ENCODE measurements at regions not wholly inside any gene's neighbourhood (a gene's known extent, or its start where the extent isn't known, plus 50 kb on each side); places are given as distances from the start of the nearest gene placed in this dataset.
"Not testable (repeated sequence)": the region's sequence is repeated elsewhere in the genome, so short reads cannot be mapped to it uniquely, and the experiment has no call there.

DNA sequence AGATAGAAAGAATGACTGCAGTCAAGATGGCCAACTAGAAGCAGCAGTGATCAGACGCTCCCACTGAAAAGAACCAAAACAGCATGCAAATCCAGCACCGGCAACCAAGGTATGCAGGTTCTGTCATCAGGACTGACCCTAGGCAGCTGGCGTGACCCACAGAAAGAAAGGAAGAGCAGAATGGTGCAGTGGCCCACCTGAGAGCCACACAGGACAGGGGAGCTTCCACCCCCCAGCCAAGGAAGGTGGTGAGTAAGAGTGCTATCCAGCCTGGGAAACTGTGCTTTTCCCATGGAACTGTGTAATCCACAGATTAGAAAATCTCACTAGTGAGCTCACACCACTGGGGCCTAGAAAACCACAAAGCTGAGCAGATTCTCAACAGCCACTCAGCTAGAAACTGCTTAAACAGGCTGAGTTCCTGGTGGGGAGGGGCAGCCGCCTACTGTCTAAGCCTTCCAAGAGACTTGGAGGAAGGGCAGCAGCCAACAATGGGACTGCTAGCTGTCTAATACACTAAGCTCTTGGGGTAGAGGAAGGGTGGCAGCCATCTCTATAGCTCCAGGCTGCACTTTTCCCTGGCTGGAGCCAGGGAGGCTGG is 127.9 kb downstream of the EVA1A start:
- no peak for DNase-seq

DNA sequence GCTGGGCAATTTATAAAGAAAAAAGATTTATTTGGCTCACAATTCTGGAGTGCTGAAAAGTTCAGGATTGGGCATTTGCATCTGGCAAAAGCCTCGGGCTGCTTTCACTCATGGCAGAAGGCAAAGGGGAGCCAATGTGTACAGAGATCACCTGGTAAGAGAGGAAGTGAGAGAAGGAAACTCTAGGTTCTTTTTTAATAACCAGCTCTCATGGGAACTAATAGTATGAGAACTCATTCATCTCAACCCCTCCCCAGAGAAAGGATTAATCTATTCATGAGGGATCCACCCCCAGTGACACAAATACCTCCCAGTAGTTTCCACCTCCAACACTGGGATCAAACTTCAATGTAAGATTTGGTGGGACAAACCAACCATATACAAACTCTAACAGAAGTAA is 129.0 kb downstream of the EVA1A start:
- DNase-seq = no peak

DNA sequence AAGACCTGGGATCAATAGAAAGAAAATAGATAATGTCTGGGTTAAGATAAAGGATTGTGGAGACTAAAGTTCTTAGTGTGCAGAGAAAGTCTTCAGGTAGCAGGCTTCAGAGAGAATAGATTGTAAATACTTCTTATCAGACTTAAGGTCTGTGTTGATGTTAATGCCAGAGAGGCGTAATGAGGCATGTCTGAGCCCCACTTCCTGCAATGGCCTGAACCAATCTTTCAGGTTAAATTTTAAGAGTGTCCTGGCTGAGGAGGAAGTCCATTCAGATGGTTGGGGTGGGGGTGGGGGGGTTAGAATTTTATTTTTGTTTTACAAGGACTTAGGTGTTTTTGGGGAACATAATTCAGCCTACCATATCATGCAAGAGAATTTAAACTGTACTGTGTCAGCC is 129.5 kb downstream of the EVA1A start:
- no peak for DNase-seq

DNA sequence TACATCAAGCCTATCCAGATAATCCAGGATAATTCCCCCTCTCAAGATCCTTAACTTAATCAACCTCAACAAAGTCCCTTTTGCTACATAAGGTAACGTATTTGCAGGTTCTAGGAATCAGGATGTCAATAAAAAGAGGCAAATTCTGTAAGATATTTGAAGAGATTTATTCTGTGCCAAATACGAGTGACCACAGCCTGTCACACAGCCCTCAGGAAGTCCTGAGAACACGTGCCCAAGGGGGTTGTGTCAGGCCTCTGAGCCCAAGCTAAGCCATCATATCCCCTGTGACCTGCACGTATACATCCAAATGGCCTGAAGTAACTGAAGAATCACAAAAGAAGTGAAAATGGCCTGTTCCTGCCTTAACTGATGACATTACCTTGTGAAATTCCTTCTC is 130.3 kb downstream of the EVA1A start:
- not testable (repeated sequence) for DNase-seq

DNA sequence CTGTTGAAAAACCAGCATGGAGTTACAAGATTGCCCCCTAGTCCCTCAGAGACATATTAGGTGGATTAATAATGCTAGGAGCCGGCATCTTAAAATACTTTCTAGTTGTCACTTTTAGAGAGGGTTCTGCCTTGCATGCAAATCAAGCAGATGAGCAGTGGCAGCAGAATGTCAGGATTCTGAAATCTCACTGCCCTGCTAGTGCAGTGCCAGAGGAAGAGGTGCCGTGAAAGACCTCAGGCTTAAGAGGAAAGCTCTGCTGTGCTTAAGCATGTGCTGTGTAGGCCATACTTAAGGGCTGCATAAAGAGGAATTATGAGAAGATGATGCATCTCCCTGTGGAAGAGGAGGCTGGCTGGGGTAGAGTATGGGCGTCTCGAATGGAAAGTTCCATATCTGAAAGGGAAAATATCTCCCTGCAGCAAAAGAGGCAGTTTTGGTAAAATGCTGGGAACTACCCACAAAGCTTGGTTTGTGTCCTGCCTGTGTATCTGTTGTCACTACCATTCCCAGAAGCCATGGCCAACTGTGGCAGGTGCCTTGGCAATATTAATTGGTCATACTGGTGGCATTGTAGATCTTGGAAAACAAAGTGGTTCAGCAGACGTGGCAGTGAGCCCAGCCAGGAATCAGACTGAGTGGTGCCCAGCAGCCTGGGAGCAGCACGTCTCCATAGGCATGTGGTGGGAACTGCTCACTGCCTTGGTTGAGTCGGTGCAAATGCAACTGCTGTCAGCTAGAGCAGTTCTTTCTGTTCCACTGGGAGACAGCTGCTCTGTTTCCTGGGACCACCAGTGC is 131.9 kb downstream of the EVA1A start:
- DNase-seq = no peak

DNA sequence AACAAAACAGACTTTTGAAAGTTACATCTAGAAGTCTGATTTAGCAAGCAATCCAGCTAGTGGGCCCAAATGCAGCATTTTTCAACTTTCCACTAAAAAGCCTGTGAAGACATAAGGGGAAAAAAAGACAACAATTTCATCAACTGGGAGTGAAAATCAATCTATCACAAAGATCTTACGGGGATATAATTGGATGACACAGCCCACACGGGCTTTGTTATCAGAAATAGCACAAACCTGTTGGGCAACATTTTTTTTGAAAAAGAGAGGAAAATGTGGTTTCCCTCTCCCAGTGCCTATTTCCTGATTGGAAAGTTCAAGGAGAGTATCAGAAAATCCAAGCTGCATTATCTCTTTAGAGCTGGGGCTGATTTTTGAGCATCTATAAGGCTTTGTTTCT is 132.7 kb downstream of the EVA1A start:
- DNase-seq = no peak

DNA sequence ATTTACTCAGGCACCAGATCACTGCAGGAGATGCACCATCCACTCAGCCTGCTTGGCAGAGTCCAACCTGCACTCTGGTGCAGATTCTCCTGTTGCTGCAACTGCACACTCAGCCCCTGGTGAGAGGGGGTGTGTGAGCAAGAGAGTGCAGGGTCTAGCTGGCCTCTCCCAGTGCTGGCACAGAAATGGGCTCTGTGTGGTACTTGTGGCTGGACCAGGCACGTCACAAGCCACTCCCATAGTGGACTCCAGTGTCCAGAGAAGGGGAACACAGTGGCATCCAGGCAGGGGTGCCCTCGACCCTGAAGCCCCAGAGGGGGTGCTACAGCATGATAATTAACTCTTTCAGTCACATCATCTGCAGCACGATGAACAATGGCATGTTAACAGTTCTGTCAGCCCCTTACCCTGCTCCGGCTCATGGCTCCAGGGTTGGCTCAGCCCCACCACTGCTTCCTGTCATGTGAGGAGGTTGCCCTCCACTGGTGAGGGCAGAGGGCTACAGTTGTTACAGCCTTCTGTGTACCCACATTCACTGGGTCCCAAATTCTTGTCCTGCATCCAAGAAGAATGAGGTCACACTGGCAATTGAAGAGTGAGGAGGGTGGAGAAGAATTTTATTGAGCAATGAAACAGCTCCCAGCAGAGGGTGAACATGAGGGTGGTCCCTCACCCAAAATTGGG is 135.7 kb downstream of the EVA1A start:
- DNase-seq = no peak

DNA sequence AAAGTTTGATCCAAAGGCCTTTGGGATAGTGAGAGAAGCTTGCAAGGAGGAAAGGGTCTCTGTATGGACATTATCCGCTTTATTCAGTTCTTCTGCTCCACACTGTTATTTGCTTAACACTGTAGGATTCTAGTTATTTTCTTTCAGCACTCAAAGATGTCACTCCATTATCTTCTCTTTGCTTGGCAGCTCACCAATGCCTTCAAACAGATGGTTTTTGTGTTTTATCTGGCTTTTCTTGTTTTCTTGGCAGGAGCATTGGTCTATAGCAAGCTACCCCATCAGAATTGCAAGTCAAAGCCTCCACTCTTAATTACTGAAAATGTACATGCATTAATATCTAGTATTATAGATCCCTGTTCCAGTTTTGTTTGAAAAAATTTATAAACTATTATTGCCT is 138.8 kb downstream of the EVA1A start:
- no peak for DNase-seq

DNA sequence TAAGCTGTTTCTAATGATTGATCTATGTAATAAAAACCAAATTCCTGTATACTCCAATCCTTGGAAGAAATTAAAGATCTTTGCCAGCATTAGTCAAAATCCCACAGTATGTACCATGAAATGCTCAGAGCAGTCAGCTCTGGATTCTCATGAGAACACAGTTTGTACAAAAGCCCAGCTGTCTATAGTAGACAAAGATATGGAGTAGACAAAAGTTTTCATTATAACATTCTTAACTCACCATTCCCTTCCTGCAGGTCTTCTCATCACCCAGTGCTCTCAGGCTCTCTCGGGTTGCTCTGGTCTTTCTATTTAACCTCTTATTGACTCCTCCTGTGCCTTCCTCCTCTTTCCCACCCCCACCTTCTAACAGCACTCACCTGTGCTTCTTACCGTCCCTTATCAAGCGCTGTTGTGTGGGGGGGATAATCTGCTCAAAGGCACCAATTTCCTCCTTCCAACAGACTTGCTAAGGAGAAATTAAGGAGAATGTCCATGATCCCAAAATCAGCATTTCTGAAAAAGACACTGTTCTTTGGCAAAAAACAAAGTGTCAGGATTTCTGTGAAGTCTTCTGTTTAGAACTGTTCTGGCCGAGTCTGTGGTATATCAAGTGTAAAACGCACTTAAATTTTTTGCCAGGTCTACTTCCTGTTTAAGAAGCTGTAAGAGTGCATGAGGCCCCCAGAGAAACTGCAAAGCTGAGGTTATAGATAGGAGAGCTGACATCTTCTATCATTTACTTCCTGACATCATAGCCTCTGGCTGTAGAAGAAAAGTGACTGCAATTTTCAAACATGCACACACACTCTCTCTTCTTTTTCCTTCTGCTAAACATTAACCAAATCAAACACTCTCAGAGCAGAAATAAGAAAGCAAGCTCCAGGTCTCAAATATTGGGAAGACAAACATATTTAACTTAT is 144.1 kb downstream of the EVA1A start:
- DNase-seq = peak; percentile 1 to 10

DNA sequence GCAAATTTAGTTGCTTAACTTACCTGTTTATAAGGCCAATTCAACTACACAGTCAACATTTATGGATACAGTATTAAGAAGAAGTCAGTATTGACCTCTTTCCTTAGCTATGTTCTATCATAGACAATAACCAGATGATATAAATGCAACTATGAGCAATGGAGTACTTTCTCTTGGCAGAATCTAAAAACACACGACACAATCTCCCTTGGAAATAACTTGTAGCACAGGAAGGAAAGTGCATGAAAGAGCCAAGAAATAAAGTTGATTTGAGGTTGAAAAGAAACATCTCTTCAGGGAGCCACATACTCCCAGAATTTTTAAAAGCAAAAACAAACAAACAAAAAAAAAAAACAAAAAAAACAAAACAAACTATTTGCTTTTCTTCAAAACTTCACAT is 145.0 kb downstream of the EVA1A start:
- no peak for DNase-seq

DNA sequence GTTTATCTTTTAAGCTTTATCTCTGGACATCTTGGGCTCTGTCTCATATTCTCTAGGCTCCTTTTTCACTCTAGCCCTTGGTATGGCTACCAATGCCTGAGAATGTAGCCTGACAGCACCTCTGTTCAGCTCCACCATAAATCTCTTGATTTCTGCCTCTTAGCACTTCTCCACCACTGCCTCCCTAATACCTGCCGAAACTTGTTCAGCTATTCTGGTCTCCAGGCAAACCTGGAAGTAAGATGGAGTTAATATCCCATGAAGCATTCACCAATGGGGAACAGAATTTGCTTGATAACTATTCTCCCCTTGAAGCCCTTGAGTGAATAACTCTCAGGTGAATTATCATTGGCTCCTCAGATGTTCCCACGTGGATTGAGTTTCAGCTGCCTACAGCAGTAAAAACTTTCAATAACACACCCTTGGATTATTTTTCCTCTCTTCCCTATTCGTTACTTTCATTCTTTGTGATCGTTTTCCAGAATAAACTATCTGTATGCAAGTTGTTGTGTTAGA is 145.6 kb downstream of the EVA1A start:
- DNase-seq = no peak

DNA sequence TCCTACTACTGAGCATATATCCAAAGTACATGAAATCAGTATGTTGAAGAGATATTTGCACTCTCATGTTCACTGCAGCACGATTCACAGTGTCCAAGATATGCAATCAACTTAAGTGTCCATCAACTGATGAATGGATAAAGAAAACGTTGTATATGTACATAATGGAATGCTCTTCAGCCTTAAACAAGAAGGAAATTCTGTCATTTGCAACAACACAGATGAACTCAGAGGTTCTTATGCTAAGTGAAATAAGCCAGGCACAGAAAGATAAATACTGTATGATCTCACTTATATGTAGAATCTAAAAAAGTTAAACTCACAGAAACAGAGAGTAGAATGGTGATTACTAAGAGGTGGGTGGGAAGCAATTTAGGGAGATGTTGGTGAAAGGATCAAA is 149.2 kb downstream of the EVA1A start:
- DNase-seq = no peak

DNA sequence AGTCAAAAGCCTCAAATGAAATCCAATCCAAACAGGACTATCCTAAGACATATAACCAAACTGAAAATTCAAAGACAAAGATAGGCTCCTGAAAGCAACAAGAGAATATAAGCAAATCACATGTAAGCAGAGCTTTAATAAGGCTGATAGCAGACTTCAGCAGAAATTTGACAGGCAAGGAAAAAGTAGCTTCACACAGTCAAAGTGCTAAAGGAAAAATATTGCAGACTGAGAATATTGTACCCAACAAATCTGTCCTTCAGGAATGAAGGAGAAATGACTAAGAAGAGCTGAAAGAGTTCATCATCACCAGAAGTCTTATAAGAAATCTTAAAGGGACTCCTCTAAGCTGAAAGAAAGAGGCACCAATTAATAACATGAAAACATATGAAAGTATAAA is 150.0 kb downstream of the EVA1A start:
- no peak for DNase-seq

DNA sequence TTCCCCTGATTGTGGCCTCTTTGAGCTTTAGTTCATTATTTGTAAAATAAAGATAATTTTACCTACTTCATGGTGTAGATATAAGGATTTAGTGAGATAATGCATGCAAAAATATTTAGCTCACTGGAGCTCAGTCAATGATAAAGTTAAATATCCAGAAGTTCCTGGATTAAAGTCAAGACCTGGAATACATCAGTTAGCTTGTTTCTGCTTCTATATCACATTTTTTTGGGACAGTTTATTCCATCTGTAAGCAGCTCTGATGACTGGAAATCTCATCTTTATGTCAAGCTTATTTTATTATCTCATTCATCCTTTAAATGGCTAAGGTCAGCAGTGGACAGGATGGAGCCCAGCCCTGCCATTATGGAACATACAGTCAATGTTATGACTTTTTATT is 152.0 kb downstream of the EVA1A start:
- no peak for DNase-seq

DNA sequence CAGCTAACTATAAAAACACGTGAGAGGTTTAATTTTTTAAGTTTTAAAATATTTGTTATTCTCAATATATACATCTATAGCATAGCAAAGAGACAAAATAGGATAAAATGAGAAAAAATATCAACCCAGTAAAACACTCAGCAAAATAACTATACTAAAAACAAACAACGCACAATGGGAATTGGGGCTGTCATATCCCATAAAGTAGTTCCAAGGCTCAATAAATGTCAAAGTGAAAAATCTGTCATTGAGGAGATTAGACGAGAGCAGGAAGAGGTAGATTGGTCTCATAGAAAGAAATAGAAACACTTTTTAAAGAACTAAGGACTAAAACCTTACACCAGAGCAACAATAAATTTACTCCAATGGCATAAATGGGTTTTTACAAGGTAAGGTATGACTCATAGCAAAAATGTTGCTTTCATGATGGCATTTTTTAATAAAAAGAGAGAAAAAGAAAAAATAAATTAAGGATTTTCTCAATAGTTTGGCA is 153.7 kb downstream of the EVA1A start:
- no peak for DNase-seq

DNA sequence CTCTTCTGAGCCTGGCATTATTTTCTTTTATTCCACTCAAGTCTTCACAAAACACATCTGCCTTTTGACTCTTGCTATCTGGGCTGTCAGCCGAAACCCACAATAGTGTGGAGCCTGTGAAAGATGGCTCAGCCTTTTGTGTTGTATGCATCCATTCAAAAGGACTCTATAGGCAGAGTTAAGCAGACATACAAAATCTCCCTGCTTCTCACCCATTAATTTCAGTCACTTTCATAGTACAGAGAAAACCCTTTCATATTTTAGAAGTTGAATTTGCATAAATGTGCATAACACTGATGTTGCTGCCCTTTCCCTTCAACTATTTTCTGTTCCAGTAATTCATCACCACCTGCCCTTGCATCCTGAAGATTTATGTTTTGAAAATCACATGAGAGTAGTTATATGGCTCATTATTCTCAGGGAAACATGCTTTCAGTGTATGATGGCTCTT is 154.6 kb downstream of the EVA1A start:
- DNase-seq = no peak

DNA sequence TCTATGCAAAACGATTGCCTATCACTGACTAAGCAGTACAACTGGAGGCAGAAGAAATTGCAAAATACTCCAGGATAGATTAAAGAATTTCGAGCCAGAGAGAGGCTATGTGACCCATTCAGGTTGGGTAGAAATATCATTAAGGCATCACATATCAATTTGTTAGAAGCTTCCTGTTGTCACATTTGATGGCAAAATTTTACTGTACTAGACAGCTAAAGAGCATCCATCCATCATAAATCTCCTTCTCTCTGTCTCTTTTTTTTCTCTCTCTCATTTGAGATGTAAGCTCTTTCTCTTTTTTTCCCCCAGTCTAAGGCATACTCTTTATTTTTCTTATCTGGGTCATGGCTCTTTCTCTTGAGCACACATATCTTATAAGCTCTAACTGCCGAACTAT is 155.7 kb downstream of the EVA1A start:
- no peak for DNase-seq

DNA sequence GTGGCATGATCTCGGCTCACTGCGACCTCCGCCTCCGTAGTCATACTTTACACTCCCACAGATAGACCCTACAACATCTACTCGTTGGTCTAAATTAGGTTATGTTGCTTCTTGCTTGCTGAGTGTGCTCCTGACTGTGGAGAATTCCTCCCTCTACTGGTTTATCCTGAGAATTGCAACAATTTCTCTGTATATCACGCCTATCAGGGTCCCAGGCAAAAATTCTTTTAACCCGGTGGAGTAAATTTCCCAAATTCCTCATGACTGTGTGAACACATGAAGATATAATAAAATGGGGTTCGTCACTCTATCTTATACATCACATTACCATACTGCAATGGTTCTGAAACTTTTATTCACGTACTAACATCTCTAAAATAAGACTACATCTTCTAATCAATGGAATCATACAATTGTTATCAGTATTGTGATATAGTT is 156.7 kb downstream of the EVA1A start:
- peak in 1 of 2 donors; percentile 40 for DNase-seq

DNA sequence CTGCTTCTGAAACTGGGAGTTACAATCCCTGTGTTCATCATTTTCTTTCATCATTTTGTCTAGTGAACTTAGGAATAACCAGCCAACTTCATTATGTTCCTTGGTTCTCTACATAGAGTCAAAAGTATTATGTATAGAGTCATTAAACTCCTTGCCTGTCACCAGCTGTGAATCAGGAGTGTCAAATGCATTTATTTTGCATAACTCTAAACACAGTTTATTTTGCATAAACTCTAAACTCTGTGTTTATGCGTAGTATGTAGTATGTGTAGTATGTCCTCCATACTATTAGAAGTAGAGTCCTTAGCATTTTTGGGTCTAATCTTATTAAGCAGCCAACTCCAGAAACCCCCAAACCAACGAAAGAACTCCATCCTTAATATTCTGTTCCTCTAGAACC is 164.4 kb downstream of the EVA1A start:
- no peak for DNase-seq

DNA sequence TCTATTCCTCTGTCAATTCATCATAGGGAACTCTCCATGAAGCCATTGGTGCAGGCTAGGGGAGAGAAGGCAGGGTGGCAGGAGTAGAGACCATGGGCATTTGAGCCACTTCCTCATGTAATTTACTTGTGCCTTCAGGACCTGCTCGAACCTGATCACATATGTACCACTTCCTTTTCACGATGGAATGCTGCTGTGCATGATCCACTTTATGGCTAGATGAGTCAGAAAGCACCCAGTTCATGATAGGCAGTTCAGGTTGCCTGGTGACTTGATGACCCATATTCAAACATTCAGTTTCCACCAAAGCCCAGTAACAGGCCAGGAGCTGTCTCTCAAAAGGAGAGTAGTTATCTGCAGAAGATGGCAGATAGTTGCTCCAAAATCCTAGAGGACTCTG is 166.0 kb downstream of the EVA1A start:
- DNase-seq = not testable (repeated sequence)

DNA sequence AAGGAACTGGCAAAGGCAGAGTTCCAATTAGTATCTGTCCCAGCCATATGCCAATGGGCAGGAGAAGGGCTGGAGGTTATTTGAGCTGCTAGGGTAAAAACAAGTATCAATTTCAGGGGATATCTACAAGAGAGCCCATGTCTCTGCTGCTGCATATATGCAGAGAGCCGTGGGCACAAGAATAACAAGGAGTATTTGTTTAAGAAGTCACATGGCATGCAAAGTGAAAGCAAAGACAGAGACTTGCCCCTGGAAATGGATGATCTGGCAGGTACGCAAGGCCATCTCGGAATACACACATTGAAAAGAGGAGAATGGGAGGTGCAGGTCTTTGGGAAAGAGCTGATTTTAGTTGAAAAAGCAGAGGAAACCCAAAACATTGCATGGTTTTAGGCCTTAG is 170.6 kb downstream of the EVA1A start:
- DNase-seq = no peak

DNA sequence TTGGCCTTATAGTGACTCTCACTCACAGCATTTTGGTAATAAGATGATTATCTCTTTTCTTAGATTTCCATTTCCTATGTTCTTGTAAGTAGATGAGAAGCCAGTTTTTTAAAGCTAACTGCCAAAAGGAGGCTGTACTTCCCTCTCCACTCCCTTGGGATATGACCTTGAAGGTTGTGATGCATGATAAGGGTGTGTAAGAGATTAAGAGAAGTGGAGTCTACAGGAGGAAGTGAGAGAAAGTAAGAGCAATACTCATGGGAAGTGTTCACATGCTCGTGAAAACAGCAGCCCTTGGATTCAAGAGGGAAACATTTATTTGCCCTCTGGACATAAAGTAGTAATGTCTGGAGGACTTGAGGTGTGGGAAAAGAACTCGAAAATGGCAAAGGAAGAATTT is 171.5 kb downstream of the EVA1A start:
- DNase-seq = no peak

DNA sequence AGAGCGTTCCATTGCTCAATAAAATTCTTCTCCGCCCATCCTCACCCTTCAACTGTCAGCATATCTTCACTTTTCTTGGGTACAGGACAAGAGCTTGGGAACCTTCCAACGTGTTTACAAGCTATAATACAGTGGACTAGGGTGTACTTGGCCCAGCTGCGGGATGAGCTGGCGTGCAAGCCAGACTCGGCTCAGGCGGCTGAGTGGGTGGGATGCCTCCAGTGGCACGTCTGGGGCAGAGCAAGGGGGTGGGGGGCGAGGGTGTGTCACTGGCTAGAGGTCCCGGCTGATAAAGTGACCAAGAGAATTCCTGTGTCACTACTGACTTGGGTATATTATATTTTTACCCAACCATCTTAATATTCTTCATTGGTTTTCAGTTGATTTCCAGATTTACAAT is 179.7 kb downstream of the EVA1A start:
- no peak for DNase-seq

Data from CD4-positive, alpha-beta T cell treated with Interleukin-1 beta for 1 hour (primary cell).